HCT116 (cell line): ENCODE measurements at regions not wholly inside any gene's neighbourhood (a gene's known extent, or its start where the extent isn't known, plus 50 kb on each side); places are given as distances from the start of the nearest gene placed in this dataset.

Experiments used
- ATAC-seq: fragments of 200-7000 bp; cut with Tn5 transposase; 2 replicates; pipeline ENCODE4 v1.9.1; 2020; ENCODE audit warnings: mild to moderate bottlenecking, moderate library complexity
- BruUV-seq: library from RNA; stranded (reverse); fragments of 400-500 nt; replicated peaks from 2 replicates; lab custom pipeline; 2021; lab: Mats Ljungman, UMichigan
- CTCF ChIA-PET: fragments of 300-600 bp; sonication (Branson Sonifier 250); formaldehyde crosslinking; loops from one replicate; lab custom pipeline; 2021; ENCODE audit warnings: antibody characterized with exemption; lab: Charles Lee
- POLR2A ChIA-PET: fragments of 300-600, 350-600 bp; sonication (Branson Sonifier 250); formaldehyde crosslinking; loops from one replicate; lab custom pipeline; 2021; ENCODE audit warnings: antibody characterized with exemption; lab: Charles Lee
- RAD21 ChIA-PET, 2 experiments: fragments of 300-600 bp; sonication (Branson Sonifier 250); formaldehyde crosslinking; loops; one replicate each; lab custom pipeline; 2023; ENCODE audit warnings: low total read pairs in 2 of 2; ENCODE audit not compliant: uncharacterized antibody in 2 of 2, unreplicated experiment in 2 of 2, low non-redundant PET in 1 of 2; lab: Charles Lee
- DNase-seq: peaks from one replicate; pipeline ENCODE4 v3.0.0-alpha.2; 2010; ENCODE audit warnings: low read depth, low spot score
- H2AFZ ChIP-seq: fragments of 200-600 bp; shearing (Covaris generic), sonication (generic); 2 replicates; pipeline ENCODE4 v1.6.1; 2017; ENCODE audit warnings: low read depth, mixed run types, mixed read lengths, antibody characterized with exemption, low read length; ENCODE audit not compliant: poor library complexity, severe bottlenecking
- H3K27ac ChIP-seq: 2 replicates; pipeline ENCODE4 v1.5.1; 2012; ENCODE audit warnings: low read depth, low read length
- H3K27me3 ChIP-seq: fragments of 200-600 bp; sonication (generic); 2 replicates; pipeline ENCODE4 v1.6.1; 2016; ENCODE audit warnings: mixed run types, low read length, mixed read lengths; ENCODE audit not compliant: insufficient read depth
- H3K36me3 ChIP-seq, 2 experiments: fragments of 200-500 bp in 1 of 2; fragments of 200-600 bp in 1 of 2; sonication (Bioruptor generic) in 1 of 2; sonication (generic) in 1 of 2; 2 replicates each; pipeline versions ENCODE4 v1.5.1 to v1.6.1; 2014 to 2016; ENCODE audit warnings: low read length in 2 of 2, inconsistent platforms in 1 of 2, mixed read lengths in 1 of 2, mixed run types in 1 of 2; ENCODE audit not compliant: insufficient read depth in 2 of 2, control insufficient read depth in 1 of 2
- H3K4me1 ChIP-seq, 2 experiments: fragments of 200-600 bp in 1 of 2; sonication (generic) in 1 of 2; 2 replicates each; pipeline versions ENCODE4 v1.5.1 to v1.6.1; 2012 to 2017; ENCODE audit warnings: low read length in 2 of 2, inconsistent platforms in 1 of 2, mild to moderate bottlenecking in 1 of 2, mixed read lengths in 1 of 2, mixed run types in 1 of 2, moderate library complexity in 1 of 2; ENCODE audit not compliant: insufficient read depth in 2 of 2, control insufficient read depth in 1 of 2
- H3K4me2 ChIP-seq: fragments of 200-600 bp; sonication (generic); 2 replicates; pipeline ENCODE4 v1.6.1; 2017; ENCODE audit warnings: mixed run types, low read length, mixed read lengths
- H3K4me3 ChIP-seq, 2 experiments: fragments of 200-600 bp in 1 of 2; sonication (generic) in 1 of 2; replicated peaks in 1 of 2; 2 replicates each; pipeline ENCODE4 v1.5.1; 2011 to 2016; ENCODE audit warnings: low read length in 2 of 2, control low read depth in 1 of 2, low read depth in 1 of 2, mild to moderate bottlenecking in 1 of 2, mixed read lengths in 1 of 2, mixed run types in 1 of 2
- H3K79me2 ChIP-seq: fragments of 200-600 bp; sonication (generic); 2 replicates; pipeline ENCODE4 v1.6.1; 2017; ENCODE audit warnings: mild to moderate bottlenecking, mixed run types, low read length, moderate library complexity, mixed read lengths; ENCODE audit not compliant: insufficient read depth
- H3K9ac ChIP-seq: fragments of 200-600 bp; sonication (generic); 2 replicates; pipeline ENCODE4 v1.6.1; 2016; ENCODE audit warnings: low read length, mixed read lengths
- H3K9me2 ChIP-seq: fragments of 200-600 bp; sonication (generic), shearing (Covaris generic); 2 replicates; pipeline ENCODE4 v1.6.1; 2017; ENCODE audit warnings: mixed run types, mild to moderate bottlenecking, moderate library complexity; ENCODE audit not compliant: insufficient read depth
- H3K9me3 ChIP-seq, 2 experiments: fragments of 200-500 bp in 1 of 2; fragments of 200-600 bp in 1 of 2; sonication (Bioruptor generic) in 1 of 2; sonication (generic) in 1 of 2; 2 replicates each; pipeline ENCODE4 v1.6.1; 2014 to 2017; ENCODE audit warnings: low read length in 2 of 2, mixed read lengths in 2 of 2, inconsistent platforms in 1 of 2, low read depth in 1 of 2, mild to moderate bottlenecking in 1 of 2, mixed run types in 1 of 2, moderate library complexity in 1 of 2; ENCODE audit not compliant: control insufficient read depth in 1 of 2, insufficient read depth in 1 of 2
- H4K20me1 ChIP-seq: fragments of 200-600 bp; sonication (generic), shearing (Covaris generic); 2 replicates; pipeline ENCODE4 v1.6.1; 2017; ENCODE audit warnings: mixed run types, mild to moderate bottlenecking, moderate library complexity; ENCODE audit not compliant: insufficient read depth
- CTCF ChIP-seq, 3 experiments: fragments of 200-600 bp in 1 of 3; sonication (generic) in 1 of 3; IDR thresholded peaks in 2 of 3; conservative IDR thresholded peaks in 1 of 3; 2 replicates each; pipeline ENCODE4 v1.5.1; 2012 to 2017; ENCODE audit warnings: low read depth in 2 of 3, low read length in 2 of 3, antibody characterized with exemption in 1 of 3, borderline replicate concordance in 1 of 3, control low read depth in 1 of 3, mild to moderate bottlenecking in 1 of 3, mixed read lengths in 1 of 3, mixed run types in 1 of 3, moderate library complexity in 1 of 3; ENCODE audit not compliant: insufficient read depth in 1 of 3
- EGR1 ChIP-seq: IDR thresholded peaks from 2 replicates; pipeline ENCODE4 v1.6.1; 2012; ENCODE audit warnings: low read depth
- EZH2 ChIP-seq: fragments of 200-600 bp; sonication (generic); IDR thresholded peaks from 2 replicates; pipeline ENCODE4 v1.6.1; 2017; ENCODE audit warnings: antibody characterized with exemption, mixed run types
- FOSL1 ChIP-seq: IDR thresholded peaks from 2 replicates; pipeline ENCODE4 v1.6.1; 2012; ENCODE audit warnings: low read depth
- POLR2AphosphoS5 ChIP-seq: IDR thresholded peaks from 2 replicates; pipeline ENCODE4 v1.6.1; 2011; ENCODE audit warnings: mild to moderate bottlenecking, low read depth, low read length, moderate library complexity
- RAD21 ChIP-seq: IDR thresholded peaks from 2 replicates; pipeline ENCODE4 v1.6.1; 2012; ENCODE audit warnings: low read depth, mild to moderate bottlenecking
- SP1 ChIP-seq: IDR thresholded peaks from 2 replicates; pipeline ENCODE4 v1.6.1; 2012; ENCODE audit warnings: low read depth
- SRF ChIP-seq: IDR thresholded peaks from 2 replicates; pipeline ENCODE4 v1.6.1; 2012; ENCODE audit warnings: low read depth
- ZBTB33 ChIP-seq: IDR thresholded peaks from 2 replicates; pipeline ENCODE4 v1.6.1; 2011; ENCODE audit warnings: mild to moderate bottlenecking, low read length, moderate library complexity; ENCODE audit not compliant: insufficient replicate concordance; ENCODE audit errors: extremely low read depth
- ZFX ChIP-seq: fragments of 450-650 bp; IDR thresholded peaks from 2 replicates; pipeline ENCODE4 v1.6.1; 2017
- intact Hi-C: fragments of 100-400 bp; cut with micrococcal nuclease; formaldehyde crosslinking; loops from 2 replicates; pipeline ENCODE4 v1.10.0; 2022

GRCh38 chr11:116084511-116084910, 580.3 kb upstream of the CADM1 start:
- H3K9me3 ChIP-seq = no peaks in the 10 kb centered on the region
- no peaks in the 10 kb centered on the region for H3K36me3 ChIP-seq
- no peaks in the 10 kb centered on the region for H3K79me2 ChIP-seq
- ATAC-seq (no peak), DNase-seq (no peak)
- no TSS peak for BruUV-seq
- H3K27ac ChIP-seq = no peak overlapping the region
- H3K9me2 ChIP-seq = no peaks in the 10 kb centered on the region
- intact Hi-C loops = no loop called here
- H3K4me3 ChIP-seq = no peak overlapping the region
- 0 out of 2 replicates have a peak, but pooled peaks cover 5% of the 10 kb centered on the region for H3K27me3 ChIP-seq
- ChIA-PET RAD21 (no interaction called here), POLR2A (no interaction called here), CTCF (no interaction called here)
- H3K4me1 ChIP-seq = no peaks in the 10 kb centered on the region
- no peaks in the 10 kb centered on the region for H4K20me1 ChIP-seq
- H3K4me2 ChIP-seq = no peak overlapping the region
- TF ChIP-seq ZBTB33 = no peak
- TF ChIP-seq EGR1 = no peak
- TF ChIP-seq RAD21 = no peak
- no peak for TF ChIP-seq SRF
- TF ChIP-seq ZFX = no peak
- no peak for TF ChIP-seq CTCF (IDR thresholded peaks at IDR 0.05 in 2 of 3, conservative IDR thresholded peaks at IDR 0.05 in 1 of 3; ENCODE audit: borderline replicate concordance in 1 of 3, insufficient read depth in 1 of 3, low read depth in 2 of 3, low read length in 2 of 3)
- TF ChIP-seq EZH2 = no peak
- TF ChIP-seq POLR2AphosphoS5 = no peak
- TF ChIP-seq FOSL1 = no peak
- no peak for TF ChIP-seq SP1
- H2AFZ ChIP-seq = no peak overlapping the region
- H3K9ac ChIP-seq = no peak overlapping the region
